Brain pericyte (primary cell): ENCODE measurements at regions not wholly inside any gene's neighbourhood (a gene's known extent, or its start where the extent isn't known, plus 50 kb on each side); places are given as distances from the start of the nearest gene placed in this dataset.

Experiments
- DNase-seq: peaks from one replicate; pipeline ENCODE4 v3.0.0-alpha.2; 2012; ENCODE audit warnings: low read depth, low spot score

- no peak for DNase-seq
These were observed 244.8 kb upstream of the KCNG1 start for GRCh38 chr20:51267679-51268078.

GRCh38 chr20:51266353-51266752 lies 243.4 kb upstream of the KCNG1 start:
- DNase-seq: no peak

- no peak for DNase-seq
These were observed 242.5 kb upstream of the KCNG1 start for GRCh38 chr20:51265361-51265760.

- DNase-seq: no peak
These were observed 239.3 kb upstream of the KCNG1 start for GRCh38 chr20:51262240-51262639.

GRCh38 chr20:51259455-51259854 lies 236.5 kb upstream of the KCNG1 start:
- no peak for DNase-seq

- no peak for DNase-seq
These were observed 235.8 kb upstream of the KCNG1 start for GRCh38 chr20:51258582-51259165.

- no peak for DNase-seq
These were observed 232.5 kb upstream of the KCNG1 start for GRCh38 chr20:51255417-51255816.

- no peak for DNase-seq
These were observed 230.4 kb upstream of the KCNG1 start for GRCh38 chr20:51253280-51253679.

GRCh38 chr20:51249781-51250180 lies 226.9 kb upstream of the KCNG1 start:
- no peak for DNase-seq

GRCh38 chr20:51249215-51249614 lies 226.3 kb upstream of the KCNG1 start:
- no peak for DNase-seq

GRCh38 chr20:51244466-51244865 lies 221.6 kb upstream of the KCNG1 start:
- no peak for DNase-seq

GRCh38 chr20:51238675-51239305 lies 215.9 kb upstream of the KCNG1 start:
- no peak for DNase-seq

- DNase-seq: no peak
These were observed 214.9 kb upstream of the KCNG1 start for GRCh38 chr20:51237791-51238190.

- DNase-seq: no peak
These were observed 214.4 kb upstream of the KCNG1 start for GRCh38 chr20:51237278-51237677.

- no peak for DNase-seq
These were observed 213.5 kb upstream of the KCNG1 start for GRCh38 chr20:51236421-51236820.

- no peak for DNase-seq
These were observed 210.4 kb upstream of the KCNG1 start for GRCh38 chr20:51233345-51233744.

- DNase-seq: no peak
These were observed 207.8 kb upstream of the KCNG1 start for GRCh38 chr20:51230727-51231126.

GRCh38 chr20:51228763-51229162 lies 205.9 kb upstream of the KCNG1 start:
- no peak for DNase-seq

GRCh38 chr20:51227744-51228143 lies 204.8 kb upstream of the KCNG1 start:
- DNase-seq: no peak

- no peak for DNase-seq
These were observed 200.3 kb upstream of the KCNG1 start for GRCh38 chr20:51223183-51223720.

- DNase-seq: no peak
These were observed 199.0 kb upstream of the KCNG1 start for GRCh38 chr20:51221791-51222408.

- no peak for DNase-seq
These were observed 198.2 kb upstream of the KCNG1 start for GRCh38 chr20:51221103-51221502.

- no peak for DNase-seq
These were observed 197.4 kb upstream of the KCNG1 start for GRCh38 chr20:51220293-51220706.
